ENCODE measurements at regions not wholly inside any gene's neighbourhood (a gene's known extent, or its start where the extent isn't known, plus 50 kb on each side); places are given as distances from the start of the nearest gene placed in this dataset.

GRCh38 chr17:27976331-27976730 is 66.1 kb upstream of the NLK start:
- no peaks in the 10 kb centered on the region for H3K79me2 ChIP-seq (ENCODE audit: control insufficient read depth in 1 of 2, insufficient read depth in 2 of 2, low read length in 2 of 2)
- WGBS, 2 experiments (ENCODE audit: extremely low coverage in 1 of 2, insufficient coverage in 1 of 2, insufficient read length in 1 of 2, insufficient replicate concordance in 2 of 2, low coverage in 1 of 2, low lambda C conversion rate in 2 of 2, missing lambda C conversion rate in 1 of 2), result 86% methylated on average over 3 of the region's 3 CpGs; no CpG with 5 or more reads in 1 of the 2 experiments
- no peak overlapping the region for H4K5ac ChIP-seq (ENCODE audit: insufficient read length, low read depth, low read length)
- no peak overlapping the region for H2BK20ac ChIP-seq (ENCODE audit: low read length)
- H3K9ac ChIP-seq (replicated peaks in 1 of 4; ENCODE audit: extremely low read depth in 1 of 4, low read depth in 3 of 4, low read length in 3 of 4), result no peak overlapping the region
- ChIA-PET CTCF (ENCODE audit: partially characterized antibody) (interaction anchor here (0.6 to 1.0 kb wide), 2 partner anchors 27 to 157 kb away, joined by 3 read pairs; no protein-coding TSS in a partner anchor), POLR2A (ENCODE audit: partially characterized antibody) (interaction anchor here (0.6 kb wide), 1 partner anchor 97 kb away, joined by 4 read pairs; no protein-coding TSS in a partner anchor)
- no peak overlapping the region for H2BK12ac ChIP-seq (ENCODE audit: low read depth, low read length)
- no peak overlapping the region for H2BK15ac ChIP-seq (ENCODE audit: low read length)
- no peak overlapping the region for H2AFZ ChIP-seq (ENCODE audit: low read length)
- H3K4me2 ChIP-seq (ENCODE audit: insufficient read depth in 1 of 2, low read depth in 2 of 2, low read length in 2 of 2), result no peak overlapping the region
- no peak overlapping the region for H2BK120ac ChIP-seq (replicated peaks; ENCODE audit: low read depth, low read length)
- H3K27me3 ChIP-seq (replicated peaks in 1 of 4; ENCODE audit: control insufficient read depth in 3 of 4, extremely low read depth in 1 of 4, insufficient read depth in 3 of 4, low read length in 3 of 4), result no peaks in the 10 kb centered on the region
- no peak overlapping the region for H4K91ac ChIP-seq (replicated peaks; ENCODE audit: insufficient read length, low read length)
- no peak overlapping the region for H3K14ac ChIP-seq (ENCODE audit: insufficient read length)
- no peak overlapping the region for H2BK5ac ChIP-seq (ENCODE audit: low read depth, low read length)
- H4K20me1 ChIP-seq (replicated peaks in 1 of 2; ENCODE audit: control insufficient read depth in 1 of 2, insufficient read depth in 2 of 2, low read length in 2 of 2), result no peaks in the 10 kb centered on the region
- H3K23me2 ChIP-seq (ENCODE audit: low read depth, low read length), result no peaks in the 10 kb centered on the region
- H3K4ac ChIP-seq (replicated peaks; ENCODE audit: insufficient read length, low read depth, low read length), result no peak overlapping the region
- H3K9me3 ChIP-seq (ENCODE audit: insufficient read depth in 2 of 2, low read depth in 1 of 2, low read length in 1 of 2), result no peaks in the 10 kb centered on the region
- H3K18ac ChIP-seq (ENCODE audit: extremely low read depth, low read length), result no peak overlapping the region
- H3K4me1 ChIP-seq (replicated peaks in 1 of 4; ENCODE audit: control insufficient read depth in 3 of 4, insufficient read depth in 4 of 4, low read length in 3 of 4), result 0 out of 7 replicates have a peak, but pooled peaks cover 0 to 2% (median 0%) of the 10 kb centered on the region in 4 experiments
- DNase-seq (ENCODE audit: low read depth in 1 of 2, low spot score in 2 of 2) (no peak), FAIRE-seq (no peak)
- H3K4me3 ChIP-seq (ENCODE audit: extremely low read depth in 1 of 4, insufficient read depth in 2 of 4, low read depth in 3 of 4, low read length in 4 of 4), result no peak overlapping the region
- H3K36me3 ChIP-seq (ENCODE audit: control insufficient read depth in 2 of 4, insufficient read depth in 4 of 4, low read length in 3 of 4), result no peaks in the 10 kb centered on the region
- H3K23ac ChIP-seq (ENCODE audit: insufficient read length), result no peak overlapping the region
- TF ChIP-seq CBX5 (IDR thresholded peaks at IDR 0.05; ENCODE audit: low read depth, low read length) (no peak), NANOG (IDR thresholded peaks at IDR 0.05; ENCODE audit: insufficient read depth, low read depth, low read length, poor library complexity, severe bottlenecking) (no peak), KDM4A (IDR thresholded peaks at IDR 0.05; ENCODE audit: low read depth, low read length, severe bottlenecking) (no peak), PHF8 (conservative IDR thresholded peaks at IDR 0.05; ENCODE audit: low read depth, low read length) (no peak), ASH2L (IDR thresholded peaks at IDR 0.05; ENCODE audit: low read length) (no peak)
- no peaks in the 10 kb centered on the region for H3K79me1 ChIP-seq (ENCODE audit: low read depth, low read length)
- H4K8ac ChIP-seq (ENCODE audit: extremely low read depth, insufficient read depth, low read length), result no peak overlapping the region
- no peak overlapping the region for H3K56ac ChIP-seq (replicated peaks; ENCODE audit: insufficient read length, low read depth, low read length)
- no peak overlapping the region for H3K27ac ChIP-seq (ENCODE audit: low read depth, low read length)
- no peak overlapping the region for H2AK5ac ChIP-seq (ENCODE audit: low read depth, low read length)
